ENCODE measurements at regions not wholly inside any gene's neighbourhood (a gene's known extent, or its start where the extent isn't known, plus 50 kb on each side); places are given as distances from the start of the nearest gene placed in this dataset.
A peak's percentile ranks its signal among the peaks of the same experiment; 100 is the strongest.

- no peak for DNase-seq
Measured at GRCh38 chrX:33465137-33465536, 253.8 kb upstream of the DMD start.

DNA sequence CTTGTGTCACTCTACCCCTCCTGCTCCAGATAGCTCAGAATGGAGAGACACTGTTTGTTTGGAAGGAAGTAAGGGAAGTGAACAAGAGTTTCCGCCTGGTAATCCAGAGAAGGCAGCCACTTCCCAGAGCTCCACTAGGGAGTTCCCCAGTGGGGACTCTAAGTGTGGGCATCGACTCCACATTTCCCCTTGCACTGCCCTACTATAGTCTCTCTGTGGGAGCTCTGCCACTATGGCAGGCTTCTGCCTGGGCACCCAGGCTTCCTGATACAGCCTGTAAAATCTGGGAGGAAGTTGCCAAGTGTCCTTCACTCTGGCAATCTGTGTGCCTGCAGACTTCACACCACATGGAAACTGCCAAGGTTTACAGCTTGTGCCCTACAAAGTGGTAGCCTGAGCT lies 245.8 kb upstream of the DMD start:
- DNase-seq, result no peak

GRCh38 chrX:33447285-33447684 lies 235.9 kb upstream of the DMD start:
- no peak for DNase-seq

GRCh38 chrX:33434256-33435092 lies 223.1 kb upstream of the DMD start:
- peak; percentile 4 for DNase-seq

GRCh38 chrX:33416273-33416805 lies 205.0 kb upstream of the DMD start:
- no peak for DNase-seq

- no peak for DNase-seq
Measured at GRCh38 chrX:33415459-33415858, 204.1 kb upstream of the DMD start.

- peak; percentile 18 for DNase-seq
Measured at GRCh38 chrX:33385546-33385945, 174.2 kb upstream of the DMD start.

- peak; percentile 0 for DNase-seq
Measured at GRCh38 chrX:33379839-33380238, 168.5 kb upstream of the DMD start.

- no peak for DNase-seq
Measured at GRCh38 chrX:33357606-33358005, 146.3 kb upstream of the DMD start.

GRCh38 chrX:33339219-33339618 lies 127.9 kb upstream of the DMD start:
- DNase-seq, result peak; percentile 20

GRCh38 chrX:33336783-33337182 lies 125.4 kb upstream of the DMD start:
- peak; percentile 20 for DNase-seq

GRCh38 chrX:33333271-33333670 lies 121.9 kb upstream of the DMD start:
- no peak for DNase-seq

- peak; percentile 25 for DNase-seq
Measured at GRCh38 chrX:33330798-33331197, 119.4 kb upstream of the DMD start.

GRCh38 chrX:33324099-33324498 lies 112.8 kb upstream of the DMD start:
- no peak for DNase-seq

- peak; percentile 79 for DNase-seq
Measured at GRCh38 chrX:33307911-33308354, 96.6 kb upstream of the DMD start.

GRCh38 chrX:33298622-33299021 lies 87.3 kb upstream of the DMD start:
- no peak for DNase-seq

GRCh38 chrX:33285550-33285949 lies 74.2 kb upstream of the DMD start:
- no peak for DNase-seq

DNA sequence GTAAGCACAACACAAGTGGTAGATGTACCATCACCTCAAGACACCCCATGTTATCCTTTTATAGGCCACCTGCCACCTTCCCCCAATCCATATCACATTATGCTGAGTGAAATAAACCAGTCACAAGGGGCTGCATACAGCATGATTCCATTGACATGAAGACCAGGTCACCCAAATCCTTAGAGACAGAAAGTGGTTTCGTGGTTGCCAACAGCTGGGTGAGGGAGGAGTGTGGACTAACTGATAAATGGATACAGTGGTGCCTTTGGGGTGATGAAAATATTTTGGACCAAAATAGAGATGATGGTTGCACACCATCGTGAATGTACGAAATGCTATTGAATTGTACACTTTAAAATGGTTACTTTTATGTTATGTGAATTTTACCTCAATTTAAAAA lies 65.7 kb upstream of the DMD start:
- no peak for DNase-seq

GRCh38 chrX:33273535-33273934 lies 62.2 kb upstream of the DMD start:
- DNase-seq, result no peak

DNA sequence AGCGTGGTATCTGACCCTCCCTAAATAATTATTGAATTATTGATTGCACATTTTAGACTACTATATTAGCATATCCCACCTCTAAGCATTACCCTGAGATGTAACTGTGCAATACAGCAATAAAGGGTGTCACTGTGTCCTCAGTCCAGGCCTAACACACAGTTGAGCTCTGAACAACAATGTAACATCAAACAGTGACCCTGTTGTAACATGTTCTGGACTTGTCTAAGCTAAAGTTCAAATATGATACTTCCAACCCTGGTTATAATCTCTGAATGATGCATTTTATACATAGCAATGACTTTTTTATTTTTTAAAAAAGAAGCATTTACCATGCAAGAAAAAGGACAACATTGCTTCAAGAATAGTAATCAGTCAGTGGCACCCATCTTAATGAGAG lies 61.6 kb upstream of the DMD start:
- DNase-seq, result no peak

Measured in fibroblast of skin of right quadriceps (primary cell).